ENCODE measurements at regions not wholly inside any gene's neighbourhood (a gene's known extent, or its start where the extent isn't known, plus 50 kb on each side); places are given as distances from the start of the nearest gene placed in this dataset.

DNA sequence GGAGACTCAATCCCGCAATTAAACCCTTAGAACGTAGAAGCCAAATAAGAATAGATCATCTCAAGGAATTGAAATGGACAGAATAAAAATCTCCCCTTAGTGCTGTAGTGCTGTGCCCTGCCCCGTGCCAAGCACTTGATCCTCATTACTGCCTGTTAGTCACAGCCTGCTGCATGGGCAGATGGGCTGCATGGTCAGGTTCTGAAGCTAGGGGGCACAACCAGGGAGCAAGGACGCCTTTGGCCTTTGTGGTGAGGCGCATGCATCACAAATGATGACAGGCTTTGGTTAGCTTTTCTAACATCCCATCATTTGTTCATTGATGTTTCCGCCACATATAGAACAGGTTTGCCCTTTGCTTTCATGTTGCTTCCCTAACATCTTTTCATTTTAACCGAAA lies 336.3 kb upstream of the ADAMTS9 start:
- no peaks in the 10 kb centered on the region for H3F3A ChIP-seq (replicated peaks; ENCODE audit: insufficient read depth)
- no peak overlapping the region for H3K27ac ChIP-seq (ENCODE audit: low read depth in 2 of 2, low read length in 1 of 2)
- no peaks in the 10 kb centered on the region for H4K20me1 ChIP-seq (ENCODE audit: insufficient read depth)
- 87% methylated on average over 7 of the region's 7 CpGs for WGBS (ENCODE audit: low lambda C conversion rate)
- H3K9ac ChIP-seq = no peak overlapping the region
- H3K4me1 ChIP-seq (ENCODE audit: control insufficient read depth in 1 of 2, insufficient read depth in 2 of 2, low read depth in 1 of 2, low read length in 1 of 2) = peaks cover 0 to 14% of the 10 kb centered on the region in 2 experiments; a peak in 2 of 4 replicates
- DNase-seq = no peak
- POLR2A ChIA-PET = no interaction called here
- no peaks in the 10 kb centered on the region for H3K27me3 ChIP-seq (ENCODE audit: insufficient read depth)
- H3K4me3 ChIP-seq (ENCODE audit: low read depth in 2 of 2, low read length in 1 of 2) = no peak overlapping the region
- no peaks in the 10 kb centered on the region for H3K9me3 ChIP-seq
- no peaks in the 10 kb centered on the region for H3K79me2 ChIP-seq (ENCODE audit: insufficient read depth)
- TF ChIP-seq POLR2AphosphoS5 (IDR thresholded peaks at IDR 0.05; ENCODE audit: low read depth, low read length) = no peak
- TF ChIP-seq EZH2phosphoT487 (IDR thresholded peaks at IDR 0.05; ENCODE audit: borderline replicate concordance, low read depth) = no peak
- no peak for TF ChIP-seq MXI1 (IDR thresholded peaks at IDR 0.05; ENCODE audit: low read depth, low read length)
- no peak for TF ChIP-seq TEAD4 (IDR thresholded peaks at IDR 0.05; ENCODE audit: borderline replicate concordance, insufficient read depth)
- no peak for TF ChIP-seq EP300 (IDR thresholded peaks at IDR 0.05; ENCODE audit: borderline replicate concordance in 1 of 2, low read depth in 1 of 2, low read length in 1 of 2)
- no peak for TF ChIP-seq FOXJ3 (CRISPR knock-in tag; IDR thresholded peaks at IDR 0.05)
- TF ChIP-seq ELF1 (IDR thresholded peaks at IDR 0.05) = no peak
- TF ChIP-seq JUND (IDR thresholded peaks at IDR 0.05) = no peak
- no peak for TF ChIP-seq FOXM1 (IDR thresholded peaks at IDR 0.05; ENCODE audit: low read depth)
- TF ChIP-seq YY1 (IDR thresholded peaks at IDR 0.05; ENCODE audit: low read depth) = no peak
- TF ChIP-seq RCOR1 (IDR thresholded peaks at IDR 0.05; ENCODE audit: low read length) = no peak
- TF ChIP-seq NFIC (IDR thresholded peaks at IDR 0.05; ENCODE audit: borderline replicate concordance) = no peak
- TF ChIP-seq, protein P1, sequence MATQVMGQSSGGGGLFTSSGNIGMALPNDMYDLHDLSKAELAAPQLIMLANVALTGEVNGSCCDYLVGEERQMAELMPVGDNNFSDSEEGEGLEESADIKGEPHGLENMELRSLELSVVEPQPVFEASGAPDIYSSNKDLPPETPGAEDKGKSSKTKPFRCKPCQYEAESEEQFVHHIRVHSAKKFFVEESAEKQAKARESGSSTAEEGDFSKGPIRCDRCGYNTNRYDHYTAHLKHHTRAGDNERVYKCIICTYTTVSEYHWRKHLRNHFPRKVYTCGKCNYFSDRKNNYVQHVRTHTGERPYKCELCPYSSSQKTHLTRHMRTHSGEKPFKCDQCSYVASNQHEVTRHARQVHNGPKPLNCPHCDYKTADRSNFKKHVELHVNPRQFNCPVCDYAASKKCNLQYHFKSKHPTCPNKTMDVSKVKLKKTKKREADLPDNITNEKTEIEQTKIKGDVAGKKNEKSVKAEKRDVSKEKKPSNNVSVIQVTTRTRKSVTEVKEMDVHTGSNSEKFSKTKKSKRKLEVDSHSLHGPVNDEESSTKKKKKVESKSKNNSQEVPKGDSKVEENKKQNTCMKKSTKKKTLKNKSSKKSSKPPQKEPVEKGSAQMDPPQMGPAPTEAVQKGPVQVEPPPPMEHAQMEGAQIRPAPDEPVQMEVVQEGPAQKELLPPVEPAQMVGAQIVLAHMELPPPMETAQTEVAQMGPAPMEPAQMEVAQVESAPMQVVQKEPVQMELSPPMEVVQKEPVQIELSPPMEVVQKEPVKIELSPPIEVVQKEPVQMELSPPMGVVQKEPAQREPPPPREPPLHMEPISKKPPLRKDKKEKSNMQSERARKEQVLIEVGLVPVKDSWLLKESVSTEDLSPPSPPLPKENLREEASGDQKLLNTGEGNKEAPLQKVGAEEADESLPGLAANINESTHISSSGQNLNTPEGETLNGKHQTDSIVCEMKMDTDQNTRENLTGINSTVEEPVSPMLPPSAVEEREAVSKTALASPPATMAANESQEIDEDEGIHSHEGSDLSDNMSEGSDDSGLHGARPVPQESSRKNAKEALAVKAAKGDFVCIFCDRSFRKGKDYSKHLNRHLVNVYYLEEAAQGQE (IDR thresholded peaks at IDR 0.05; ENCODE audit: low read depth, low read length) = no peak
- no peaks in the 10 kb centered on the region for H3K36me3 ChIP-seq (replicated peaks in 1 of 2; ENCODE audit: control insufficient read depth in 1 of 2, insufficient read depth in 2 of 2, low read length in 1 of 2)
- no peak overlapping the region for H2AFZ ChIP-seq (ENCODE audit: low read depth)
- no peaks in the 10 kb centered on the region for H3K9me2 ChIP-seq
- CTCF ChIA-PET = no interaction called here
- H3K4me2 ChIP-seq = no peak overlapping the region

DNA sequence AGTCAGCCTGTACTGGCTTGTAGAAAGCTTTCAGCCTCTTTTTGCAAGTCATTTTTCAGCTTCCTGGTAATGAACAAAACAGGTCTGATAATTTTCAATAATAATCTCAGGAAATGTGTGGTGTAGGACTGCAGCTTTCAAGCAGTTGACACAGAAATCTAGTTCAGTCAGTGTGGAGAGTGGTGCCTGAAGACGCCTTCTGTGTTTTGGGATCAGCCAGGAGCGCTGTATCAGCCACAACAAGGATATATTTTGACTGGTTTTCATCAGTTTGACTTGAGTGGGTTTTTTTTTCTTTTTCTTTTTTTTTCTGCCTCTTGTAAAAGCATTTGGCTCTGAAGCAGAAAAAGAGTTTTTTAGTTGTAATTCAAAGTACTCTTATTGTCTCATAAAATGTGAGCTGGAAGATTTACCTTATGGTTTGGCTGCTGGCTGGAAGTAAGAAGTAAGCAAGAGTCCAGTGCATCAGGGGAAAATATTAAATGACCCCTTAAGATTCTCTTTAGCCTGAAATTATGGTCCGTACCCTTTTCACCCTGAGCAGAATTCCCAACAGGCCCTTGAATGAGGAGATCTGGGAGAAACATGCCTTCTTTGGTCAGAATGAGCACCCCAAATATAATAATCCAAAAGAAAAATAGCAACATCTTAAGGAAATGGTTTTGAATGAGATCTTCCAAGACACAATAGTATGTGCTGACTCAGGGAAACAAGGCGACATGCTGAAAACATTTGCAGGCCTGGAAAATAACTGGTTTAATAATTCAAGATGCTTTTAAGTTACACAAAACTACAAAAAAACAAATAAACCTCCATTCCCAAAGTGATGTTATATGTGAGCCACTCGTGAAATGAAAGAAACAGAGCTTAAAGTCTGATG lies 332.7 kb upstream of the ADAMTS9 start:
- Histone ChIP-seq H3K27me3 (ENCODE audit: insufficient read depth) (no peaks in the 10 kb centered on the region), H3K9ac (no peak overlapping the region), H4K20me1 (ENCODE audit: insufficient read depth) (no peaks in the 10 kb centered on the region), H3F3A (replicated peaks; ENCODE audit: insufficient read depth) (no peaks in the 10 kb centered on the region), H3K9me2 (no peaks in the 10 kb centered on the region), H3K79me2 (ENCODE audit: insufficient read depth) (no peaks in the 10 kb centered on the region), H3K4me3 (ENCODE audit: low read depth in 2 of 2, low read length in 1 of 2) (no peak overlapping the region), H3K4me2 (no peak overlapping the region), H3K4me1 (ENCODE audit: control insufficient read depth in 1 of 2, insufficient read depth in 2 of 2, low read depth in 1 of 2, low read length in 1 of 2) (peaks cover 0 to 11% of the 10 kb centered on the region in 2 experiments; a peak in 2 of 4 replicates), H3K27ac (ENCODE audit: low read depth in 2 of 2, low read length in 1 of 2) (peak overlapping the region in 1 of 2 experiments; percentile 81; a peak in 2 of 4 replicates), H2AFZ (ENCODE audit: low read depth) (no peak overlapping the region), H3K9me3 (no peaks in the 10 kb centered on the region), H3K36me3 (replicated peaks in 1 of 2; ENCODE audit: control insufficient read depth in 1 of 2, insufficient read depth in 2 of 2, low read length in 1 of 2) (no peaks in the 10 kb centered on the region)
- DNase-seq = no peak
- 82% methylated on average over 5 of the region's 5 CpGs for WGBS (ENCODE audit: low lambda C conversion rate)
- ChIA-PET POLR2A (interaction anchor here (1.1 kb wide), 1 partner anchor 9 kb away, joined by 4 read pairs; no protein-coding TSS in a partner anchor), CTCF (no interaction called here)
- TF ChIP-seq TEAD4 (IDR thresholded peaks at IDR 0.05; ENCODE audit: borderline replicate concordance, insufficient read depth) (no peak), NRF1 (IDR thresholded peaks at IDR 0.05; ENCODE audit: low read depth, low read length) (no peak), CHD2 (IDR thresholded peaks at IDR 0.05; ENCODE audit: low read length, partially characterized antibody) (no peak), EP300 (IDR thresholded peaks at IDR 0.05; ENCODE audit: borderline replicate concordance in 1 of 2, low read depth in 1 of 2, low read length in 1 of 2) (no peak), RFX5 (IDR thresholded peaks at IDR 0.05; ENCODE audit: low read length) (no peak), POLR2AphosphoS5 (IDR thresholded peaks at IDR 0.05; ENCODE audit: low read depth, low read length) (no peak), FOXJ3 (CRISPR knock-in tag; IDR thresholded peaks at IDR 0.05) (no peak), EZH2phosphoT487 (IDR thresholded peaks at IDR 0.05; ENCODE audit: borderline replicate concordance, low read depth) (no peak), SMC3 (IDR thresholded peaks at IDR 0.05; ENCODE audit: low read depth, low read length) (no peak), FOSL2 (IDR thresholded peaks at IDR 0.05; ENCODE audit: borderline replicate concordance, low read depth) (no peak)
- TF ChIP-seq, protein P1 (IDR thresholded peaks at IDR 0.05; ENCODE audit: low read depth, low read length) = no peak
- TF ChIP-seq, protein P2, sequence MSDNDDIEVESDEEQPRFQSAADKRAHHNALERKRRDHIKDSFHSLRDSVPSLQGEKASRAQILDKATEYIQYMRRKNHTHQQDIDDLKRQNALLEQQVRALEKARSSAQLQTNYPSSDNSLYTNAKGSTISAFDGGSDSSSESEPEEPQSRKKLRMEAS (IDR thresholded peaks at IDR 0.05; ENCODE audit: low read depth) = no peak
